Neural cell (in vitro differentiated cells): ENCODE measurements at regions not wholly inside any gene's neighbourhood (a gene's known extent, or its start where the extent isn't known, plus 50 kb on each side); places are given as distances from the start of the nearest gene placed in this dataset.

Experiments
- H2AFZ ChIP-seq: fragments of 200-600, 300-800 bp; sonication (generic), shearing (Covaris generic); 2 replicates; pipeline ENCODE4 v1.6.0; 2014; ENCODE audit warnings: low read depth, mild to moderate bottlenecking, antibody characterized with exemption, low read length, moderate library complexity
- H3F3A ChIP-seq: fragments of 200-600 bp; shearing (Covaris generic); 2 replicates; pipeline ENCODE4 v1.6.1; 2016; ENCODE audit warnings: mild to moderate bottlenecking, moderate library complexity, mixed read lengths, antibody characterized with exemption, low read length; ENCODE audit not compliant: insufficient read depth, poor library complexity, severe bottlenecking
- H3K27ac ChIP-seq: fragments of 200-600, 300-800 bp; sonication (generic), shearing (Covaris generic); 2 replicates; pipeline ENCODE4 v1.5.1; 2014; ENCODE audit warnings: mild to moderate bottlenecking, low read length, moderate library complexity
- H3K27me3 ChIP-seq: fragments of 300-800, 200-600 bp; sonication (generic), shearing (Covaris generic); 2 replicates; pipeline ENCODE4 v1.6.0; 2014; ENCODE audit warnings: mild to moderate bottlenecking, low read depth, low read length, moderate library complexity; ENCODE audit not compliant: insufficient read depth
- H3K36me3 ChIP-seq: fragments of 300-800, 200-600 bp; sonication (generic), shearing (Covaris generic); 2 replicates; pipeline ENCODE4 v1.5.1; 2014; ENCODE audit warnings: mild to moderate bottlenecking, antibody characterized with exemption, low read length, moderate library complexity; ENCODE audit not compliant: insufficient read depth
- H3K4me2 ChIP-seq: fragments of 300-800, 200-600 bp; sonication (generic), shearing (Covaris generic); 2 replicates; pipeline ENCODE4 v1.6.0; 2014; ENCODE audit warnings: mild to moderate bottlenecking, low read length
- H3K4me3 ChIP-seq: fragments of 300-800, 200-600 bp; sonication (generic), shearing (Covaris generic); 2 replicates; pipeline ENCODE4 v1.5.1; 2014; ENCODE audit warnings: mild to moderate bottlenecking, low read length, moderate library complexity
- H3K79me2 ChIP-seq: fragments of 200-600 bp; shearing (Covaris generic); replicated peaks from 2 replicates; pipeline ENCODE4 v1.6.0; 2014; ENCODE audit warnings: mild to moderate bottlenecking, low read length, moderate library complexity; ENCODE audit not compliant: insufficient read depth
- H3K9ac ChIP-seq: fragments of 300-800, 200-600 bp; sonication (generic), shearing (Covaris generic); 2 replicates; pipeline ENCODE4 v1.6.1; 2016; ENCODE audit warnings: mild to moderate bottlenecking, low read length, mixed read lengths
- H3K9me2 ChIP-seq: fragments of 200-600 bp; shearing (Covaris generic); 2 replicates; pipeline ENCODE4 v1.6.1; 2016; ENCODE audit warnings: mild to moderate bottlenecking, low read length, mixed read lengths; ENCODE audit not compliant: insufficient read depth
- H3K9me3 ChIP-seq: fragments of 200-600, 300-800 bp; sonication (generic), shearing (Covaris generic); 2 replicates; pipeline ENCODE4 v1.6.1; 2016; ENCODE audit warnings: mild to moderate bottlenecking, mixed run types, low read length, moderate library complexity, mixed read lengths
- H4K20me1 ChIP-seq: fragments of 200-600 bp; shearing (Covaris generic); 2 replicates; pipeline ENCODE4 v1.6.1; 2016; ENCODE audit warnings: mild to moderate bottlenecking, mixed run types; ENCODE audit not compliant: insufficient read depth
- CTCF ChIP-seq: fragments of 450-650 bp; IDR thresholded peaks from 2 replicates; pipeline ENCODE4 v1.5.1; 2014; ENCODE audit warnings: antibody characterized with exemption, mild to moderate bottlenecking, moderate library complexity; ENCODE audit not compliant: poor library complexity, severe bottlenecking
- EP300 ChIP-seq: fragments of 450-650 bp; conservative IDR thresholded peaks from 2 replicates; pipeline ENCODE4 v1.6.1; 2014; ENCODE audit warnings: antibody characterized with exemption, mild to moderate bottlenecking, moderate library complexity; ENCODE audit not compliant: poor library complexity, severe bottlenecking
- EZH2 ChIP-seq: fragments of 200-600, 300-800 bp; shearing (Covaris generic), sonication (generic); IDR thresholded peaks from 2 replicates; pipeline ENCODE4 v1.6.1; 2014; ENCODE audit warnings: antibody characterized with exemption, low read length, borderline replicate concordance, mild to moderate bottlenecking; ENCODE audit not compliant: insufficient read depth, poor library complexity, severe bottlenecking
- MXI1 ChIP-seq: fragments of 450-650 bp; conservative IDR thresholded peaks from 2 replicates; pipeline ENCODE4 v1.6.1; 2014; ENCODE audit warnings: antibody characterized with exemption, mild to moderate bottlenecking; ENCODE audit not compliant: poor library complexity, severe bottlenecking
- POLR2AphosphoS5 ChIP-seq: IDR thresholded peaks from 2 replicates; pipeline ENCODE4 v1.6.1; 2012
- RAD21 ChIP-seq: fragments of 450-650 bp; conservative IDR thresholded peaks from 2 replicates; pipeline ENCODE4 v1.6.1; 2014; ENCODE audit warnings: antibody characterized with exemption, mild to moderate bottlenecking, moderate library complexity
- REST ChIP-seq: IDR thresholded peaks from 2 replicates; pipeline ENCODE4 v1.6.1; 2012; ENCODE audit warnings: borderline replicate concordance
- SMC3 ChIP-seq: fragments of 450-650 bp; conservative IDR thresholded peaks from 2 replicates; pipeline ENCODE4 v1.6.1; 2014; ENCODE audit warnings: antibody characterized with exemption, mild to moderate bottlenecking, moderate library complexity; ENCODE audit not compliant: poor library complexity
- TAF1 ChIP-seq: IDR thresholded peaks from 2 replicates; pipeline ENCODE4 v1.6.1; 2012; ENCODE audit warnings: low read depth

- Histone ChIP-seq H3K27ac (no peak overlapping the region), H2AFZ (no peak overlapping the region), H3K79me2 (no peaks in the 10 kb centered on the region), H3K9me2 (no peaks in the 10 kb centered on the region), H3K9ac (no peak overlapping the region), H3K27me3 (no peaks in the 10 kb centered on the region), H3K36me3 (no peaks in the 10 kb centered on the region), H3F3A (no peaks in the 10 kb centered on the region), H4K20me1 (no peaks in the 10 kb centered on the region), H3K4me3 (no peak overlapping the region), H3K9me3 (no peaks in the 10 kb centered on the region), H3K4me2 (no peak overlapping the region)
- TF ChIP-seq REST (no peak), EZH2 (no peak)
Measured at GRCh38 chr1:218851586-218851985, 322.1 kb upstream of the LYPLAL1 start.

DNA sequence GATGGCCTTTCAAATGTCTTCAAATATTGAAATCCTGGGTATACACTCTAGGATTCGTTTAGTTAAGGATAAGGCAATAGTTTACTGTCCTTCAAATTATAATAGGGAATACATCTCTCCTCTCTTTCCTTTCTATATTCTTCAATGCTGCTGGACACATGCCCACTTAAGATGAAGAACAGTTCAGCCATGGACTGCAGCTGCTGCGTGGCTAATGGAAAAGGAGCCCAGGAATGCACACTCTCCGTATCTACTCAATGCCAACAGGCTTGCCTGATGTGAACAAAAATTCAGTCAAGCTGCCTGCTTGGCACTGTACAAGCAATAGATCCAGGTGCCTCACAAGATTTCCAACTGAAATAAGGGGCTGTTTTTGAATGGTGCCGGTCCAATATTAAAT lies 321.2 kb upstream of the LYPLAL1 start:
- H3K4me2 ChIP-seq = no peak overlapping the region
- H2AFZ ChIP-seq = no peak overlapping the region
- TF ChIP-seq MXI1 (no peak), EZH2 (no peak), POLR2AphosphoS5 (no peak), EP300 (no peak), SMC3 (no peak), TAF1 (no peak)
- H3K9ac ChIP-seq = no peak overlapping the region
- H3K79me2 ChIP-seq = no peaks in the 10 kb centered on the region
- no peaks in the 10 kb centered on the region for H3K9me2 ChIP-seq
- no peaks in the 10 kb centered on the region for H3K36me3 ChIP-seq
- H3F3A ChIP-seq = no peaks in the 10 kb centered on the region
- no peak overlapping the region for H3K27ac ChIP-seq
- H3K4me3 ChIP-seq = no peak overlapping the region
- no peaks in the 10 kb centered on the region for H3K27me3 ChIP-seq
- H4K20me1 ChIP-seq = no peaks in the 10 kb centered on the region
- H3K9me3 ChIP-seq = no peaks in the 10 kb centered on the region

- no peaks in the 10 kb centered on the region for H3K27me3 ChIP-seq
- no peaks in the 10 kb centered on the region for H3F3A ChIP-seq
- H3K9ac ChIP-seq = no peak overlapping the region
- H3K4me3 ChIP-seq = no peak overlapping the region
- no peaks in the 10 kb centered on the region for H3K36me3 ChIP-seq
- no peaks in the 10 kb centered on the region for H3K9me2 ChIP-seq
- H3K9me3 ChIP-seq = no peaks in the 10 kb centered on the region
- no peaks in the 10 kb centered on the region for H3K79me2 ChIP-seq
- no peak for TF ChIP-seq EZH2
- TF ChIP-seq POLR2AphosphoS5 = no peak
- TF ChIP-seq EP300 = no peak
- no peak for TF ChIP-seq RAD21
- no peak for TF ChIP-seq REST
- TF ChIP-seq SMC3 = no peak
- TF ChIP-seq CTCF = no peak
- no peak for TF ChIP-seq MXI1
- no peak for TF ChIP-seq TAF1
- no peaks in the 10 kb centered on the region for H4K20me1 ChIP-seq
- no peak overlapping the region for H3K4me2 ChIP-seq
- no peak overlapping the region for H2AFZ ChIP-seq
- H3K27ac ChIP-seq = no peak overlapping the region
Measured at GRCh38 chr1:218863987-218864386, 309.7 kb upstream of the LYPLAL1 start.
